AG09309 (cell line): ENCODE measurements at regions not wholly inside any gene's neighbourhood (a gene's known extent, or its start where the extent isn't known, plus 50 kb on each side); places are given as distances from the start of the nearest gene placed in this dataset.

Source experiments
- DNase-seq: peaks from one replicate; pipeline ENCODE4 v3.0.0-alpha.2; 2010; ENCODE audit warnings: low read depth
- H3K4me3 ChIP-seq: 2 replicates; pipeline ENCODE4 v1.5.1; 2011; ENCODE audit warnings: mild to moderate bottlenecking, low read depth, low read length, moderate library complexity; ENCODE audit not compliant: control insufficient read depth
- CTCF ChIP-seq: IDR thresholded peaks from 2 replicates; pipeline ENCODE4 v1.5.1; 2011; ENCODE audit warnings: mild to moderate bottlenecking, low read depth, low read length, inconsistent platforms; ENCODE audit not compliant: insufficient read depth, control insufficient read depth; ENCODE audit errors: missing control alignments

- TF ChIP-seq CTCF, result no peak
- H3K4me3 ChIP-seq, result no peak overlapping the region
- no peak for DNase-seq
Observed at GRCh38 chr3:144181062-144181461, 209.4 kb downstream of the DIPK2A start.

DNA sequence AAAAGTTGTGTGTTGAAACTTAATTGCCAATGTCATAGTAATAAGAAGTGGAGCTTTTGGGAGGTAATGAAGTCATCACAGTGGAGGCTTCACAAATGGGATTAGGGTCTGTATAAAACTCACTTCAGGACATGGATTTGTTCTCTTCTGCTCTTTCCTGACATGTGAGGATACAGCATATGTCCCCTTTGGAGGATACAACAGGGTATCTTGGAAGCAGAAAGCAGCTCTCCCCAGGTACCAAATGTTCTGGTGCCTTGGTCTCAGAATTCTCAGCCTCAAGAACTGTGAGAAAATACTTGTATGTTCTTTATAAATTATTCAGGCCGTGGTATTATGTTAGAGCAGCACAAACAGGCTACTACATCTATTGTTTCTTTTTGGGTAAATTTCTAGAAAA is 210.9 kb downstream of the DIPK2A start:
- no peak for TF ChIP-seq CTCF
- DNase-seq, result no peak
- no peak overlapping the region for H3K4me3 ChIP-seq

- no peak for TF ChIP-seq CTCF
- H3K4me3 ChIP-seq, result no peak overlapping the region
- DNase-seq, result no peak
Observed at GRCh38 chr3:144185276-144185675, 213.7 kb downstream of the DIPK2A start.

GRCh38 chr3:144187531-144188210 is 216.0 kb downstream of the DIPK2A start:
- TF ChIP-seq CTCF, result no peak
- peak; percentile 83 for DNase-seq
- no peak overlapping the region for H3K4me3 ChIP-seq

DNA sequence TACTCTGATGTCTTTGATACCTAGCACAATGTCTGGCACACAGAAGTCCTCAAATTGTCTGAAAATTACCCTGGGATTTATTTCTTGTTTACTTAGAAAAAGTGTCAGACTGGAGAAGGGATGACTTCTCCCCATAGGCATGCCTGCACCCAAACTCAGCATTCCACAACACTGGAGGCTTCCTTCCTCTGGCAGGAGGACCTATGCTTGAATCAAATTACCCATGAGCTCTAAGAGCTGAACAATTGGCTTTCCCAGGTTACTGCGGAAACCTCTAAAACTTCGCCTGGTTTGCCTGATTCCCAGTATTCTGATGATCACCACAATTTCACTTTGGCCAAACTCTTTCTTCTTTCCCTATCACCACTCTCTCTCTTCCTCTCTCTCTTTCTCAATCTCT is 217.4 kb downstream of the DIPK2A start:
- no peak for DNase-seq

GRCh38 chr3:144197116-144197515 is 225.5 kb downstream of the DIPK2A start:
- no peak for DNase-seq
- no peak for TF ChIP-seq CTCF
- no peak overlapping the region for H3K4me3 ChIP-seq

More for the DNA sequence above, 217.4 kb downstream of the DIPK2A start:
- H3K4me3 ChIP-seq, result no peak overlapping the region
- no peak for TF ChIP-seq CTCF

DNA sequence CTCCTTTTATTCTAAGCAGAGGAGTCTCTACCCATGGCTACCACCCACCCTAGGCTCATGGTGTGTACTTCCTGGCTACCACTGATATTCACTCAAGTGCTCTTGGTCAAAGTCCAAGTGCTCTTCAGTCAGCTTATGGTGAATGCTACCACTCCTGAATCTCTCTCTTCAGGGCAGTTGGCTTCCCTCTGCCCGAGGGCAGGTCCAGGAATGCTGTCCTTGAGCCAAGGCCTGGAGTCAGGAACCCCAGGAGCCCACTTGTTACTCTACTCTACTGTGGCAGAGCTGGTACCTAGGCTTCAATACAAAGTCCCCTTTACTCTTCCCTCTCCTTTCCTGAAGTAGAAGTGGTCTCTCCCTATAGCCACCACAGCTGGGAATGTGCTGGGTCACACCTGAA is 226.0 kb downstream of the DIPK2A start:
- H3K4me3 ChIP-seq, result no peak overlapping the region
- no peak for DNase-seq
- no peak for TF ChIP-seq CTCF
